ENCODE measurements at regions not wholly inside any gene's neighbourhood (a gene's known extent, or its start where the extent isn't known, plus 50 kb on each side); places are given as distances from the start of the nearest gene placed in this dataset.

DNA sequence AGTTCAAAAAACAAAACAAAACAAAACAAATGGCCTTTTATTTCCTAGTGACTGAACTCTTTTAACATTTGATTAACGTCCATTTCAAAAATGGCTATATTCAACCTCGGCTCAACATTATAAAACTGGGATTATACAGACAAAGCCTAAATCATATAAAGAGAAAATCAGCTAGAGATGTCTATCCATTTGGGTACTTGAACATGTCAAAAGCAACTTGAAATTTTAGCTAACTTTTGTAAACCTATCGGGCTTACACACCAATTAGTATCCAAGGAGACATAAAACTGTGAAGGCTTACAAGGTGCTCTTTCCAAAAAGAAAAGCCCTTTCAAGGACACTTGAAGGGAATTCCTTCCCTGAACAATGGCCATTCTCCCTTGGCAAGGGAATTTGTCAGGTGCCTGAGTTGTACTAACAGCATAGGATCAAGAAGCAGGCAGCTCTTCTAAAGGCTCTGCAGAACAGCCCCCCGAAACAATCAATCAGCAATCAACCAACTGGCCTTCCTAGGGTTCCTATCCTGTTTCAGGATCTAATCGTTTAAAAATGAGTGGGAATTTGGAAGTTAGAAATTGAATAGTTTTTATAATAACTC is 633.7 kb upstream of the HTR2C start:
- TF ChIP-seq, protein P1, sequence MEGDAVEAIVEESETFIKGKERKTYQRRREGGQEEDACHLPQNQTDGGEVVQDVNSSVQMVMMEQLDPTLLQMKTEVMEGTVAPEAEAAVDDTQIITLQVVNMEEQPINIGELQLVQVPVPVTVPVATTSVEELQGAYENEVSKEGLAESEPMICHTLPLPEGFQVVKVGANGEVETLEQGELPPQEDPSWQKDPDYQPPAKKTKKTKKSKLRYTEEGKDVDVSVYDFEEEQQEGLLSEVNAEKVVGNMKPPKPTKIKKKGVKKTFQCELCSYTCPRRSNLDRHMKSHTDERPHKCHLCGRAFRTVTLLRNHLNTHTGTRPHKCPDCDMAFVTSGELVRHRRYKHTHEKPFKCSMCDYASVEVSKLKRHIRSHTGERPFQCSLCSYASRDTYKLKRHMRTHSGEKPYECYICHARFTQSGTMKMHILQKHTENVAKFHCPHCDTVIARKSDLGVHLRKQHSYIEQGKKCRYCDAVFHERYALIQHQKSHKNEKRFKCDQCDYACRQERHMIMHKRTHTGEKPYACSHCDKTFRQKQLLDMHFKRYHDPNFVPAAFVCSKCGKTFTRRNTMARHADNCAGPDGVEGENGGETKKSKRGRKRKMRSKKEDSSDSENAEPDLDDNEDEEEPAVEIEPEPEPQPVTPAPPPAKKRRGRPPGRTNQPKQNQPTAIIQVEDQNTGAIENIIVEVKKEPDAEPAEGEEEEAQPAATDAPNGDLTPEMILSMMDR (IDR thresholded peaks at IDR 0.05) = no peak
- ChIA-PET CTCF (no interaction called here), POLR2A (no interaction called here)
- Mint-ChIP-seq H3K27ac (no peak overlapping the region), H3K4me1 (no peaks in the 10 kb centered on the region), H3K27me3 (no peaks in the 10 kb centered on the region), H3K36me3 (ENCODE audit: low read depth) (no peaks in the 10 kb centered on the region), H3K9me3 (peaks cover 4% of the 10 kb centered on the region), H3K4me3 (no peak overlapping the region)
- intact Hi-C loops (cut with micrococcal nuclease) = no loop called here
- ATAC-seq (ENCODE audit: low read depth) = no peak
- DNase-seq = no peak

DNA sequence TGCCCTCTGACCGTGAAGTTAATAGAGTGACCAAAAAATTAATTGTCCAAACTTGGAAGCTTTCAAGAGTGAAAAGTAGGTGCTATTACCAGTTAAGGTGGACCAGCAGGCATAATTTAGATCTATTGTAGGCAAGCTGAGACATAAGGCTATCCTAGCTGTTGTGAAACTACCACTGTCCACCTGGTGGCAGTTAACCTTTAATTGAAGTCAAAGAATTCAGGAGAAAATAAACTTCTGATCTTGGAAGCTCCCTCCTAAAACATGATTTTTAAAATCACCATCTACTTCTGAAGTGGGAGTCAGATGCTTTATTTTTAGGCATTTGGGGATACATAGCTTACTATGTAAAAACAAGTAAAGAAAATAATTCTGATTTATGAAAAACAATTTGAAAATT is 636.3 kb upstream of the HTR2C start:
- Mint-ChIP-seq H3K36me3 (ENCODE audit: low read depth) (no peaks in the 10 kb centered on the region), H3K27ac (no peak overlapping the region), H3K27me3 (no peaks in the 10 kb centered on the region), H3K9me3 (peaks cover 4% of the 10 kb centered on the region), H3K4me3 (no peak overlapping the region), H3K4me1 (no peaks in the 10 kb centered on the region)
- TF ChIP-seq, protein P1 (IDR thresholded peaks at IDR 0.05) = no peak
- ChIA-PET POLR2A (no interaction called here), CTCF (no interaction called here)
- intact Hi-C loops (cut with micrococcal nuclease) = no loop called here
- DNase-seq = no peak
- ATAC-seq (ENCODE audit: low read depth) = no peak

DNA sequence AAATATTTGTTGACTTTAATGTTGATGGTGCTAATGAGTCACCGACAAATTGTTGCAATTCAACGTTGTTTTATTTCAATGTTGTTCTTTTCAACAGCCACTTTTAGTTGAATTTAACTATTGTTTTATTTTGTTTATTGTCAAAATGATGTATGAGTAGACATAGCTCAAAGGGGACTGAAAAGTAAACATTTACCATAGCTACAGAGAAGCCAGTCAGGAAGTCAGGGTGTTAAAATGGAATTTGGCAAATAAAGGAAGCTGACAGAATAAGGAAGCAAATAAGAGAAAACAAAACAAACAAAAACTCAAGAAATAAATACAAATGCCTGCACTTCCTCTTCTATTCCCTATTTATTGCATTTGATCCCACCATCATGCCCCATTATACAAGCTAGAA is 648.4 kb upstream of the HTR2C start:
- DNase-seq (no peak), ATAC-seq (ENCODE audit: low read depth) (no peak)
- Mint-ChIP-seq H3K9me3 (no peaks in the 10 kb centered on the region), H3K27me3 (no peaks in the 10 kb centered on the region), H3K4me1 (no peaks in the 10 kb centered on the region), H3K4me3 (no peak overlapping the region), H3K27ac (no peak overlapping the region), H3K36me3 (ENCODE audit: low read depth) (no peaks in the 10 kb centered on the region)
- CTCF ChIA-PET = no interaction called here
- TF ChIP-seq, protein P1 (IDR thresholded peaks at IDR 0.05) = no peak
- POLR2A ChIA-PET = no interaction called here
- intact Hi-C loops (cut with micrococcal nuclease) = no loop called here

DNA sequence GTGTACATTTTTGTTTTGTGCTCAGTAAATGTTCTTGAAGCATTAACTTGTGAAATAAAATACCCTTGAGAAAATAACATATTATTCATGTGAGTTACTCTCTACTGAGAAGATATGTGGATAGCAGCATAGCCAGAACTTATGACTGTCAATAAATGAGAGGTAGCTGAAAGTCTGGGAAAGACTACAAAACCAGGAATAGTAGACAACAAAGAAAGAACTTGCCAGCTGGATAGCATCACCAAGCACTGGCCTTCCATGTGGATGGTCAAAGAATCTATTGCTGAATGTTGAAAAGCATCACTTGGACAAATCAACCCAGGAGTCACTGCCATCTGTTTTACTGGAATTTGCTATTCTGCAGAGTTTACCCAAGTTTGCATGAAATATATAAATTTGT is 650.0 kb upstream of the HTR2C start:
- H3K4me1 Mint-ChIP-seq = no peaks in the 10 kb centered on the region
- CTCF ChIA-PET = no interaction called here

DNA sequence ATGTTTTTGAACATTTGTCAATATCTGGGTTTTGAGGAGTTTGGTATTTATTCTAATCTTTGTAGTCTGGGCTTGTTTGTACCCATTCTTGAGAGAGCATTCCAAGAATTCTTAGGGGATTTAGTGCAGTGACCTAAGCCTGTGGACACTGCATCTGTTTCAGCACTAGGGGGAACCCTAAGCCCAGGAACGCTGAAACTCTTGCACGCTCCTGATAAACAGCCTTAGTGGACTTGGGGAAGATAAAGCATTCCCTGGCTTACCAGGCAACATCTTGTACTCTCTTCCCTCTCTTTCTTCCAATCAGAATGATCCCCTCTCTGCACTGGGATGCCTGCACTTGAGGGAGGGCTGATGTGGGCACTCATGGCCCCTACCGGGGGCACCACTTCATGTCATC is 654.9 kb upstream of the HTR2C start:
- Mint-ChIP-seq H3K27me3 (no peaks in the 10 kb centered on the region), H3K9me3 (peaks cover 3% of the 10 kb centered on the region), H3K36me3 (ENCODE audit: low read depth) (peaks cover 2% of the 10 kb centered on the region), H3K4me3 (no peak overlapping the region), H3K4me1 (no peaks in the 10 kb centered on the region), H3K27ac (no peak overlapping the region)
- intact Hi-C loops (cut with micrococcal nuclease) = loop anchor here (1.0 to 5.0 kb wide), 2 partner anchors 146 to 788 kb away; no protein-coding TSS in a partner anchor
- DNase-seq (no peak), ATAC-seq (ENCODE audit: low read depth) (no peak)
- ChIA-PET POLR2A (no interaction called here), CTCF (no interaction called here)
- TF ChIP-seq, protein P1 (IDR thresholded peaks at IDR 0.05) = no peak

More for the DNA sequence above, 650.0 kb upstream of the HTR2C start:
- H3K27ac Mint-ChIP-seq = no peak overlapping the region
- no peaks in the 10 kb centered on the region for H3K27me3 Mint-ChIP-seq
- ATAC-seq (ENCODE audit: low read depth) = no peak
- no peaks in the 10 kb centered on the region for H3K9me3 Mint-ChIP-seq
- H3K4me3 Mint-ChIP-seq = no peak overlapping the region
- DNase-seq = no peak
- POLR2A ChIA-PET = no interaction called here
- TF ChIP-seq, protein P1 (IDR thresholded peaks at IDR 0.05) = no peak
- intact Hi-C loops (cut with micrococcal nuclease) = no loop called here
- no peaks in the 10 kb centered on the region for H3K36me3 Mint-ChIP-seq (ENCODE audit: low read depth)
